GM19023 (cell line): ENCODE measurements at regions not wholly inside any gene's neighbourhood (a gene's known extent, or its start where the extent isn't known, plus 50 kb on each side); places are given as distances from the start of the nearest gene placed in this dataset.
"Not testable (repeated sequence)": the region's sequence is repeated elsewhere in the genome, so short reads cannot be mapped to it uniquely, and the experiment has no call there.

Source experiments
- ATAC-seq: cut with Tn5 transposase; IDR thresholded peaks from one replicate; pipeline ENCODE4 v1.9.1; 2021; ENCODE audit warnings: mild to moderate bottlenecking, moderate library complexity; ENCODE audit not compliant: unreplicated experiment

DNA sequence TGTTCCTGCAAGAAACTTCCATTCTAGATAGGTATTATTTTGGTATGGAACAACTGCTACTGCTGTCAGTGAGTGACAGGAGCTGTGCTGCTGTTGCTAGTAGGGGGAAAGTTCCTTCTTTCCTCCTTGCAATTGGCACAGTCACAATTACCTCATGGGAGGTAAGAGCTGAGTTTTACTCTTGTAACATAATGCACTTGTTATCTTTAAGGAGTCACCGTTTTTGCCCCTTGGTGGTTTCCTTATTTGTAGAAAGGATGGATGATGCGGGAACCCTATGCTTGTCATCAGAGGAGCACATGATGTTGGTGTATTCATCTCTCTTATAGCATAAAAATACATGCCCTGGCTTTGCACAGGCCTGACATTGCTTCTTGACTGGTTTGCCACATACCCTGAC is 234.7 kb upstream of the NPY start:
- no peak for ATAC-seq

DNA sequence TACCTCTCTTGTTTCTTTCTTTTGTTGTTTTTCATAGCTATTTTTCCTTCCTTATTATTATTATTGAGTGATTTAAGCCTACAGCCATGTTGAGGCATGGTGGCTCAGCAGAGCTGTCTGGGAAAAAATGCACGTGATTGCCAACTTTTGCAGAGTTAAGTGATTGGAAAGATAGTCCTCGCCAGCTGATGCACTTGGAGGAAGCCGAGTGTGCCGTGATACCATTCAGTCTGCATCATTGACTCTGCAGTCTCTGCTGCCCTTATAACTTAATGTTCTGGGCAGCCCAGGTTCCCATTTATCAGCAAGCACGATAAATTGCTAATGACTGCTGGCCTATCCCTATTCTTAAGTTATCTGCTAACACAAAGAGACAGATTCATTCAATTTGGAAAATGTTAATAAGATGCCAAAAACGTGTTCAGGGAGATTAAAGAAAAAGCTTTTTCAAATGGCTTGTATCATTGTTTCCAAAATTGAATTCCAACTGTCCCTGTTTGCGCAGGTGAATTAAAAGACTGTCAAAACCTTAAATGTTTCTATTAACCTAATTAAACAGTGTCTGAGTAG is 232.9 kb upstream of the NPY start:
- ATAC-seq = no peak

DNA sequence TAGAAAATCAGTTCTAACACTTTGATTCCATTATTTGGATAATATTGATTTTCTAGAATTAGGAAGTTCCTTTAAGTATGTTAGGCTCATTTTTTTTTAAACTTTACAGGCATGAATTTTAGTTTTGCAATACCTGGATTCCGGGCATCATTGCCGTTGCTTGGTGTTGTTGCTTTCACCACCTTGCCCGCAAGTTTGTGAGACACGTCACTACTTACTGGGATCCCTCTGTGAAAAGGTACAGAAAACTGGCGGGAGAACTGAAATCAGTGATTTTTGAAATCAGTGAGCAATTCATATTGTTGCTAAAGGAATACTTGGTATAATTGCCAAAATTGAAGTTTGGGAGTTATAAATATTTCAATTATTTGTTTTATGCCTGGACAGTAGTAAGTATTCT is 232.3 kb upstream of the NPY start:
- ATAC-seq = no peak

GRCh38 chr7:24052572-24053260 is 231.3 kb upstream of the NPY start:
- no peak for ATAC-seq

DNA sequence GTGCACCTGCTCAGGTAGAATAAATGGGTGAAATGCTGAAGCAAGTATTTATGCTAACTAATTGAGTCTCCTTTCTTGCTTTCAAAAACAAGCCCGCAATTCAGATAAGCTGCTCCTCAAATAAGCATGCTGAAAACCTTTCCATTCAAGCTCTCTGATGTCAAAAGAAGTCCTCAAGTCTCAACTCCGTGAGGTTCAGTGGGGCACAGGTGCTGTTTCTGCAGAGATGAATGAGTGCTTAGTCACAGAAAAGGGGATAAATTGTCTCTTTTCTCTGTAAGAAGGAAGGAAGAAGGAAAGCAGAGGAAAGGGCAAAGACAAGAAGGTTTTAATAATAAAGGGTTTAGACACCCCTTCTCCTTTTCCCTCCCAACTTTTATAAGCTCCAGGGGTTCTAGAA is 229.8 kb upstream of the NPY start:
- no peak for ATAC-seq

DNA sequence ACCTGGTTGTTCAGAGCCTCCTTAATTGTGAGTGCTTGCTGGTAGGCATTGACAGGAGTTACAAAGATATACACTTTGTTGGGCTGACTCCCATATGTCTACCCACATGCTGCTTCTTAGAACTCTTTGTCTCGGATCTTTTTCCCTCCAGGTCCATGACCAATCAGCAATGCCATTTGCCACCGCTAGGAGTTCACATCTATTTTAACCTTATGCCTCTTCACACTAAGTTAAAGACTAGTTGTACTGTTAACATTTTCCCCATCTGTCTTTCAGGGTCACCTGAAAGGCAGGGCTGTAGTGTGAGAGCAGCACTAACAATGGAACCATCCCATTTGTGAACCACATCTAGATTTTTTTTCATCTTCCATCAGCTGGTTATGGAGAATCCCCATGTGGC is 226.7 kb upstream of the NPY start:
- ATAC-seq = no peak

DNA sequence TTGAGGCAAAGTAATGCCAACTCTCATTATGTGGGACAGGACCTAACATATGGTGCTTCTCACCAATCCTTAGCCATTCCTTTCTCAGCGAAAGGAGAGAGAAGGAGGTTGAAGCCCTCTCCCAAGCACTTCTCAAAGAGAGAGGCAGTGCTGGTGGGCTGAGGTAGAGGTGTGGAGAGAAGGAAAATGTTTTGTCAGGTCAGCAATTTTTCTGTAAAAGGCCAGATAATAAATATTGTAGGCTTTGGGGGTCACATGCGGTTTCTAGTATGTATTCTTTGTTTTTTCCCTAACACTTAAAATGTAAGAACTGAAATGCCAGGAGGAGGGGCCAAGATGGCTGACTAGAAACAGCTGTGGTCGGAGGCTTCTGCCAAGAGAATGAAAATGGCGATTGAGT is 225.0 kb upstream of the NPY start:
- no peak for ATAC-seq

- no peak for ATAC-seq
These were observed 224.2 kb upstream of the NPY start for GRCh38 chr7:24059775-24060174.

GRCh38 chr7:24063721-24064120 is 220.3 kb upstream of the NPY start:
- ATAC-seq = no peak

DNA sequence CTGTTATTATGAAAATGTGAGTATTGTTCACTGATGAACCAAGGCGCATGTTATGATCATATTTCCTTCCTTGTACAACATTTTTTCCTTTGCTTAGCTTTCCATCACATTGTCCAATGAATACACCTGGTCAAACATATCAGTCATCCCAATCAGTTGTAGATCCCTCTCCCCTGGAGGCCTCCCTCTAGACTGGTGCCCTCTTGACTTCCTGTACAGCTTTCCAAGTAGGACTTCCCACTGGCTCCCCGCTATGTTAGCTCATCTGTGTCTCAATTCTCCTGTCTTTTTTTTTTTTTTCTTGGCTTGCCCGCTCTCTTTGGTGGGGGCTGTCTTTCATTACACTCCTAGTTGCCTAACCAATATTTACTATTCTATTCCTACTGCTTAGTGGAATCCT is 214.2 kb upstream of the NPY start:
- no peak for ATAC-seq

- ATAC-seq = no peak
These were observed 210.2 kb upstream of the NPY start for GRCh38 chr7:24073651-24074420.

DNA sequence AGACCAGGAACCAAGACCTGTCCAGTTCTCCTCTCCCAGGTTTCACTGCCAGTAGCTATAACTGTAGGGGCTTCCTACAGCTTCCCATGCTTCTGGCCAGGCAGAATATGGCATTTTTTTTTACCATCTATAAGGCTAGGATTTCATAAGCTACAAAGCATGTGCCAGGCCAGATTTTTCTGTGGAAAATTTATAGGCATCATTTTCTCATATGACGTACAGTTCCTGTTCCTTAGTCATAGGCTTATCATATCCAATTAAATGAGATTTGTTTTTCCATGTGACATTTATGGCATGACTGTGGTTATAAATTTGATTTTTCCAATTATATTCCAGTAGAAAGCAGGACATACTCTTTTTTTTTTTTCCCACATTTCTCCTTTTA is 208.6 kb upstream of the NPY start:
- ATAC-seq = no peak

DNA sequence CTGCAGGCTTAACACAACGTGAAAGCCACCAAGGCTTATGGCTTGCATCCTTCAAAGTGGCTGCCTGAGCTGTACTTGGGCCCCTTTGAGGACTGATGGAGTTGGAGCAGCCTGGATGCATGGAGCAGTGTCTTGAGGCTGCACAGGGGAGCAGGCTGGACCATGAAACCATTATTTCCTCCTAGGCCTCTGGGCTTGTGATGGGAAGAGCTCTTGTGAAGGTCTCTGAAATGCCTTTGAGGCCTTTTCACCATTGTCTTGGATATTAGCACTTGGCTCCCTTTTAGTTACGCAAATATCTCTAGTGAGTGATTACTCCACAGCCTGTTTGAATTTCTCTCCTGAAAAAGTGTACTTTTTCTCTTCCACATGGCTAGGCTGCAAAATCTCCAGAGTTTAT is 201.2 kb upstream of the NPY start:
- no peak for ATAC-seq

- no peak for ATAC-seq
These were observed 181.0 kb upstream of the NPY start for GRCh38 chr7:24102988-24103387.

- peak; percentile 71 for ATAC-seq
These were observed 175.0 kb upstream of the NPY start for GRCh38 chr7:24108906-24109376.

DNA sequence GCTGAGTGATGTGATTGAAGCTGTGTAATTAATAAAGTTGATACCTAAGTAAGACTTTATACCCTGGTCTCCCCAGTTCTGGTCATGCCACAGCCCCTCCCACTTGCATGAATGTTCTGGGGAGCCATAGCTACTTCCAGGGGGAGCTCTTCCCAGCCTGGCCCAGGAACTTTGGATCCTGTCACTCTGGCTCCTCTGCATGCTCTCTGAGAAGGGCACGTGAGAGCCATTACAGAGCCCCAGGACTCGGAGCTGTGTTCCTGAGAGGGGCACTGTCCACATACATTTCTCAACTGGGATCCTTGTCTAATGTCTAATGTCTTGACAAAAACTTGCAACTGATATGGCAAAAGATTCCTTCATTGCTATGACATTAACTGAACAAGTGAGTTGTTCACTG is 173.9 kb upstream of the NPY start:
- no peak for ATAC-seq

GRCh38 chr7:24113506-24113905 is 170.5 kb upstream of the NPY start:
- ATAC-seq = no peak

DNA sequence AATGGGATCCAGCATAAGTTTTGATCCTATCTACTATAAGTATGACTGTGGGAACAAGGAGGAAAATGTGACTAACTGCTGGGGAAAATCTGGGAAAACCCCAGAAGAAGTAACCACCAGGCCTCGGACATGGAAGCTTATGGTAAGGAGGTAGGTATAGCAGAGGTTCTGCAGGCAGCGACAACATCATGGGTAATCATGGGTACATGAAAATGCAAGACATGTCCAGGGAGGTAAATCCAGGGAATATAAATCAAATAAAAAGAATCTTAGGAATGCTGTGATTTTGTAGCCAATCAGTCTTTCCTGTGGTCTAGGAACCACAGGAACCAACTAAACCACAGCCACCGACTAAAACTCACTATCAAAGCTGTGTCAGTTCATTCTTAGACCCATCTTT is 168.3 kb upstream of the NPY start:
- ATAC-seq = no peak

- ATAC-seq = not testable (repeated sequence)
These were observed 166.0 kb upstream of the NPY start for GRCh38 chr7:24117903-24118499.

DNA sequence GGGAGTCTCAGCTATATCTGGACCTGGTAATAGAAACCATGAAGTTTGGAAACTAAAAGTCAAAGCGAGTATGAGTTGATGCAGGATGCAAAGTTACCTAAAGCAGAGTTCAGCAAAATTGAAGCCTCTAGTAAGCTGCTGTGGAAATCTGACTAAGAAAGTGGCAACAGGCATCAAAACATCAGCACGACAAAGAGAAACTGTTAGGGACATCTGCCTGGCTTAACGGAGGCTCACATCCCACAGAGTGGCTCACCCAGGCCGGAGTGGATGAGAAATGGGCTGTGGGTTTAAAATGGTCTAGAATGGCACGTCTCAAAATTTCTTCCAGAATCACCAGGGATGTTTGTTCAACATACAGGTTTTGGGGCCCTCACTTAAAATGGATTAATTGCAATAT is 164.1 kb upstream of the NPY start:
- no peak for ATAC-seq

DNA sequence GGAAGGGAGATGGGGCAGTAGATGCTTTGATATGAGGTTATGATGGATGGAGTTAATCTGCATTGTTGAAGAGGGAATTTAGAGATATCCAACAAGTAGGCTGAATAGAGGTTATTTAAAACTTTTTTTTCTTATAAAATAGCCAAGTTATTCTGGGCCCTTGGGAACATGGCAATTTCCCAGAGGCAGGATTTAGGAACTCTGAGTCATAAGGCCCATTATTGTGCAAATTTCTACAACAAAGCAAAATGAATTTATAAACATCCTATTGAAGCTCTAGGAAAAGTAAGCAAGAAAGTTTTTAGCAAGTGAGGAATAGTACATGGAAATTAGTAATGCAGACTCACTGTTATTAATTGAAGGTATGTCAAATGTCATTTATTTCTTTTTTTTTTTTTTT is 160.9 kb upstream of the NPY start:
- no peak for ATAC-seq

DNA sequence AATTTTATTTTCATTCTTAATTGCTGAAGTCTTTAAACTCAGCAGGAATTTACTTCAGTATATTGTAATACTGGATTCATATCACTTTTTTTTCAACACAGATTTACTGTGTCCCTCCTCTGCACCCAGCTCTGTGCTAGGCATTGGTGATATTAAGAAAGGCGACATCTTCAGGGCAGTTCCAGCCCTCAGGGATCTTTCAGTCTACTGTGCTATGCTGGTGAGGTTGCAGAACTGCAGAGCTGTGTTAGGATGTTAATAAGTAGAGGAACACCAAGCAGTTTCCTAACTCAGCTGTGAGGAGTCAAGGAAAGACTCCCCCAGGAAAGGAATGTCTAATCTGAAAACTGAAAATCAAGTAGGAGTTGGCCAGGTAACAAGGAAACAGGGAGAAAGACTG is 158.2 kb upstream of the NPY start:
- no peak for ATAC-seq
